AG09319 (cell line): ENCODE measurements at regions not wholly inside any gene's neighbourhood (a gene's known extent, or its start where the extent isn't known, plus 50 kb on each side); places are given as distances from the start of the nearest gene placed in this dataset.
"Not testable (repeated sequence)": the region's sequence is repeated elsewhere in the genome, so short reads cannot be mapped to it uniquely, and the experiment has no call there.

Source experiments
- DNase-seq: peaks from one replicate; pipeline ENCODE4 v3.0.0-alpha.2; 2010; ENCODE audit warnings: low read depth; ENCODE audit errors: extremely low read depth
- TF ChIP-seq, protein P1 (sequence below): IDR thresholded peaks from 2 replicates; pipeline ENCODE4 v1.5.1; 2011; ENCODE audit warnings: low read depth, mild to moderate bottlenecking, inconsistent platforms, low read length, moderate library complexity

DNA sequence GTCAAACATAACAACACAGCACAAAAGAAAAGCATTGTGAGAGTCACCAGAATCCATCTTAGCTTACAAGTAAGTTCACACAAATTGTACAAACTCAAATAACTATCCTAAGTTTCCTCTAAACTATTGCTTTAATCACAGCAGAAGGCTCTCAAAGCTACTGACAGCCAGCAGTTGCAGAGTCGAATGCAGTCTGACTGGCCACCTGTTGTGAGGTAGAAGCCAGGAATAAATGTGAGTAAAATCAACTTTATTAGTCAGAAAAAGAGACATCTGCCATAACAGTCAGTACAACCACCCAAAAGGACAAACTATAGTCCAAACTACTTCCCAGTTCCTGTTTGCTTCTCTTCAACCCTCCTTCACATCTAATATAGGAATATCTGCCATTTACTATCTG is 231.7 kb upstream of the USP15 start:
- no peak for DNase-seq
- TF ChIP-seq, protein P1, sequence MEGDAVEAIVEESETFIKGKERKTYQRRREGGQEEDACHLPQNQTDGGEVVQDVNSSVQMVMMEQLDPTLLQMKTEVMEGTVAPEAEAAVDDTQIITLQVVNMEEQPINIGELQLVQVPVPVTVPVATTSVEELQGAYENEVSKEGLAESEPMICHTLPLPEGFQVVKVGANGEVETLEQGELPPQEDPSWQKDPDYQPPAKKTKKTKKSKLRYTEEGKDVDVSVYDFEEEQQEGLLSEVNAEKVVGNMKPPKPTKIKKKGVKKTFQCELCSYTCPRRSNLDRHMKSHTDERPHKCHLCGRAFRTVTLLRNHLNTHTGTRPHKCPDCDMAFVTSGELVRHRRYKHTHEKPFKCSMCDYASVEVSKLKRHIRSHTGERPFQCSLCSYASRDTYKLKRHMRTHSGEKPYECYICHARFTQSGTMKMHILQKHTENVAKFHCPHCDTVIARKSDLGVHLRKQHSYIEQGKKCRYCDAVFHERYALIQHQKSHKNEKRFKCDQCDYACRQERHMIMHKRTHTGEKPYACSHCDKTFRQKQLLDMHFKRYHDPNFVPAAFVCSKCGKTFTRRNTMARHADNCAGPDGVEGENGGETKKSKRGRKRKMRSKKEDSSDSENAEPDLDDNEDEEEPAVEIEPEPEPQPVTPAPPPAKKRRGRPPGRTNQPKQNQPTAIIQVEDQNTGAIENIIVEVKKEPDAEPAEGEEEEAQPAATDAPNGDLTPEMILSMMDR, result no peak

DNA sequence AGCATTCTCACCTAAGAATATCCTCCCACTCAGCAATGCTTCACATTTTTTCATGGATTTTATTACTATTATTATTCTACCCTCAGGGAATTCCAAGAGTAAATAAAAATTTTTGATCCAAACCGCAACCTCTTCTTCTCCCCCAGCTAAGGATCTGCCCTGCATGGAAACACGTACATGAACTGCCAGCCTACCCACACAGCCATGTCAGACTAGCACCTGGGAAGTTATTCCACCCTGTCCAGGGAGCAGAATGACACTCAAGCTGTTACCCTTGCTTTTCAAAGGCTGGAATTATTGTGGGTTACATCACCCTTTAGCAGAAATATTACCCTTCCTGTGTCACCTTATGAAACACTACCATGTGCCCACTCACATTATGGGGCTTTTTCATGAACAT is 227.3 kb upstream of the USP15 start:
- DNase-seq, result no peak

DNA sequence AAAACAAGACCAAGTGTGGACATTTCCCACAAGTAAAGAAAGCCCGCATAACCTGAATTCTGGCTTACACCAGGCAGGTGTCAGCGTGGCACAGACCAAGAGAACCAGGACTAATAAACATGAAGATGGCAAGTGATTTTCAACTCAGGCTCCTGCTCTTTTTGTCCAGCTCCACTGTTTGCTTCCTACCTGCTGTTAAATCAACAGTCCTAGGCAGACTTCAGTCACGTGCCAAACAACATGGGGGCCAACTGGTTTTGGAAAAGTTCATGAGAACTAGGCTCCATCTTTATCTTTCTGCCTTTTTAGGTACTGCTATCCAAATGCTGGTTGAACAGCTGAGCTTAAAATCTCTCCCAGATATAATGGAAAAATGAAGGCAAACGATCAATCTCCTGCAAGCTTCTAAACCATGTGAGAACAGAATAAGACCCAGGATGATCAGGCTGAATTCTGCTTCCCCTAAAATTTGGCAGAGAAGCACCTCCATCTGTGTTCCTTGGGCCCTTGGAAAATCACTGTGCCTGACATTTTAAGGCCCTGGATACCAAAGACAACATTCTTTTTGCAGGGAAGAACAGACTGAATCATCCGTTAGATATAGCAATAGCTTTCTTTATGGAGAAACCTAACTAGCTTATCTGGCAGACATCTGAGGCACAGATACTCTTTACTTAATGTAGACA is 215.6 kb upstream of the USP15 start:
- TF ChIP-seq, protein P1, result no peak
- DNase-seq, result no peak

More for the DNA sequence above, 227.3 kb upstream of the USP15 start:
- TF ChIP-seq, protein P1, result no peak

DNA sequence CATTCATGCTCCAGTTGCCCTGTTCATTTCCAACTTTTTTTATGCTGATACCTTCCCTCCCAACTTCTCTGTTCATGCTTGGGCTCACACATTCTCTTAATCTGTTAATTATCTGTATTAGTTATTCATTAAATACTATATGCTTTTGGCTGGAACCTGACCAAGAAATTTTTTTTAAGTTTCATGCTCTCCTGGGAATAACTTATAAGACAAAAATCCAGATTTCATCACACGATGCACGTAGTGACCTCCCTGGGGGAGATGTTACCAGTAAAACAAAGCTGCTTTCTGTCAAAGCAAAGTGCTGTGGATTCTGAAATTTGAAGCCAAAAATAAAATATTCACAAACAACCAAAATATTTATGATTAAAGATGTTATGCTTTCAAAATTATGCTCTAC is 215.0 kb upstream of the USP15 start:
- no peak for DNase-seq
- TF ChIP-seq, protein P1, result no peak

DNA sequence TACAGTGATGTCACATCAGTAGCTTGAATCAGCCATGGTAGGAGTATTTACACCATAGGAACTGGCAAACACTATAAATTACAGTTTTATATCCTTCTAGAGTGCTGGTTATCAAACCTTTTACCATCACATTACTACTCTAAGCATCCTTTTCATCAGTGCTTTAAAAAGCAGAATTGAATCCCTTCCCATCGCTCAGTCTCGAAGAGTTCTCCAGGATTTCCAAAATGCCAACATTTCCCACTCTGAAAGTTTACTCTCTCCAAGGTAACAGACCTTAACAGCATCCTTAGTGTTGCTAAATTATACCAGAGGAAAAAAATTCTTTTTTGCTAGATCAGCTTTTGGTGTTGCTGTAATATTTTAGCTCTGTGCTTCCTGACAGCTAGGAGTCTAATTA is 209.4 kb upstream of the USP15 start:
- no peak for DNase-seq
- TF ChIP-seq, protein P1, result no peak

DNA sequence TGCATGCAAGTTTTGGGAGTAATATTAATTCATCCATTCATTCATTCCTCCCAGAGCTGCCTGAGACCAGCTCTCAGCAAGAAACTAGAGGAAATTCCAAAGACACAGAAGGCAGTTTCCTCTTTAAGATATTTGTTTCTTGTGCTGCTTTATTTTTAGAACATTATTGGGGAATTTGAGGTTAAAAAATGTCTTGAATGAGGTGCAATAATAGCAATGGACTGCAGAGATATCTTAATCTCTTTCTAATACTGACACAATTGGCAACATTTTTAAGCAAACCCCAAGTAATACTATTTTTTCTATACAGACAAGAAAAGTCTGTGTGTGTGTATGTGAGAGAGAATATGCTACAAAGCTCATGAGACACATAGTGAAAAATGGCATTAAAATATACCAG is 190.2 kb upstream of the USP15 start:
- TF ChIP-seq, protein P1, result no peak

DNA sequence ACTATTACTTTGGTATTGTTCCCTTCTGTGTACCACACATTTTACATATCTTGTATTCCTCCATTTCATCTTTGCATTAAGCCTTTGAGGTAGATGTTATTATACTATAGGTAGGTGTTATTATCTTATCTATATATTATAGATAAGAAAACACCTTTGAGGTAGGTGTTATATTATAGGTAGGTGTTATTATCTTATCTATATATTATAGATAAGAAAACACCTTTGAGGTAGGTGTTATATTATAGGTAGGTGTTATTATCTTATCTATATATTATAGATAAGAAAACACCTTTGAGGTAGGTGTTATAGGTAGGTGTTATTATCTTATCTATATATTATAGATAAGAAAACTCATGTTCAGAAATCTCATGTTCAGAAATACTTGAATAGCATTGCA is 187.0 kb upstream of the USP15 start:
- not testable (repeated sequence) for DNase-seq

More for the DNA sequence above, 190.2 kb upstream of the USP15 start:
- no peak for DNase-seq

DNA sequence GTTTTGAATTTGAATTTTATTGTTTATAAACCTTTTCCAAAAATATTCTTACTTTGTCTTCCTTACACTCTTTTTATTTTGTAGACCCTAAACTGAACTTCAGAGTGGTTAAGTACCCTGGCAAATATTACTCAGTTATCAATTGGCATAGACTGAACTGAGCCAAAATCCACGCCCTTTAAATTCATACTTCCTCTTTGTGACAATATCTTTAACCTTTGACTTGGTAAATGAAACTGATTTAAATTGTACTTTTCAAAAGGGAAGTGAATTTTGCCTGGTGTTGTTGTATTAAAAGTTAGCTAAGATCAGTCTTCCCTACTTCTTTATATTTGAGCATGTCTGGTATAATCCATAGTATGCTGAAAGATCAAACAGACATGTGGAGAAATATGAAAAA is 184.3 kb upstream of the USP15 start:
- TF ChIP-seq, protein P1, result no peak
- no peak for DNase-seq
